OCI-LY3 (cell line): ENCODE measurements at regions not wholly inside any gene's neighbourhood (a gene's known extent, or its start where the extent isn't known, plus 50 kb on each side); places are given as distances from the start of the nearest gene placed in this dataset.

ENCODE experiments used
- CTCF ChIP-seq: fragments of 200-600, 300-600 bp; sonication (generic); IDR thresholded peaks from 2 replicates; pipeline ENCODE4 v1.5.1; 2014; ENCODE audit warnings: antibody characterized with exemption, low read length, low read depth
- EZH2phosphoT487 ChIP-seq: fragments of 200-600 bp; shearing (Covaris generic); IDR thresholded peaks from 2 replicates; pipeline ENCODE4 v1.6.1; 2018; ENCODE audit warnings: antibody characterized with exemption, mixed run types, low read depth

DNA sequence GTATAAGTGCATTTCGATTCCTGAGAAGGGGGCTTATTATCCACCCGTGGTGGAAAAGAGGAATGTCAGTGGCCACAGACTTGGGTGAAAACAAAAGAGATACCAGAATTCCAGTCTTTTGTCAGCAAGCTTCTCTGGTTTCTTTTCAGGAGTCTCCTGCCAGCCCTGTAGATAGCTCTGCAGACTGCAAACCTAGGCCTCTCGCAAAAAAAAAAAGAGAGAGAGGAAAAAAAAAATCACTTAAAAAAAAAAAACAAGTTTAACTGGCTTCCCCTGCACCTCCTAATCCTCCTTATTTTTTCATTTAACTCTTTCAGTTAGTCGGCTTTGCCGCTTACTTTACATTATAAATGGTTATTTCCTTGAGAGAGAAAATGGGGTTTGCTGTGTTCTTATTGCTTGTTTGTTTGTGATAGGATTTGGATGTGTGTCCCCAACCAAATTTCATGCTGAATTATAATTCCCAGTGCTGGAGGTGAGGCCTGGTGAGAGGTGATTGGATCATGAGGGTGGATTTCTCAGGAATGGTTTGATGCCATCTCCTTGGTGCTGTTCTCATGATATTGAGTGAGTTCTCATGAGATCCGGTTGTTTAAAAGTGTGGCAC, 170.0 kb downstream of the BCL11B start:
- TF ChIP-seq CTCF = no peak
- TF ChIP-seq EZH2phosphoT487 = no peak
